GM23248 (cell line): ENCODE measurements at regions not wholly inside any gene's neighbourhood (a gene's known extent, or its start where the extent isn't known, plus 50 kb on each side); places are given as distances from the start of the nearest gene placed in this dataset.

Source experiments
- DNase-seq: peaks from one replicate; pipeline ENCODE4 v3.0.0-alpha.2; 2015
- H2AFZ ChIP-seq: fragments of 200-600 bp; sonication (generic); 2 replicates; pipeline ENCODE4 v1.6.1; 2016; ENCODE audit warnings: antibody characterized with exemption
- H3F3A ChIP-seq: fragments of 200-600 bp; sonication (generic); 2 replicates; pipeline ENCODE4 v1.6.1; 2016; ENCODE audit warnings: mild to moderate bottlenecking, antibody characterized with exemption, mixed run types; ENCODE audit not compliant: insufficient read depth
- H3K27ac ChIP-seq: fragments of 200-600 bp; sonication (generic); 2 replicates; pipeline ENCODE4 v1.5.1; 2016; ENCODE audit warnings: mild to moderate bottlenecking
- H3K27me3 ChIP-seq: fragments of 200-600 bp; sonication (generic); replicated peaks from 2 replicates; pipeline ENCODE4 v1.6.1; 2016; ENCODE audit warnings: mild to moderate bottlenecking; ENCODE audit not compliant: insufficient read depth
- H3K36me3 ChIP-seq: fragments of 200-600 bp; sonication (generic); 2 replicates; pipeline ENCODE4 v1.6.1; 2016; ENCODE audit warnings: low read depth, mild to moderate bottlenecking
- H3K4me1 ChIP-seq: fragments of 200-600 bp; sonication (generic); 2 replicates; pipeline ENCODE4 v1.6.1; 2016; ENCODE audit warnings: mild to moderate bottlenecking; ENCODE audit not compliant: insufficient read depth
- H3K4me2 ChIP-seq: fragments of 200-600 bp; sonication (generic); one replicate; pipeline ENCODE4 v1.6.1; 2016; ENCODE audit warnings: mild to moderate bottlenecking; ENCODE audit not compliant: unreplicated experiment
- H3K4me3 ChIP-seq: fragments of 200-600 bp; sonication (generic); 2 replicates; pipeline ENCODE4 v1.5.1; 2016; ENCODE audit warnings: mild to moderate bottlenecking
- H3K79me2 ChIP-seq: fragments of 200-600 bp; sonication (generic); 2 replicates; pipeline ENCODE4 v1.6.1; 2016; ENCODE audit warnings: mild to moderate bottlenecking; ENCODE audit not compliant: insufficient read depth
- H3K9ac ChIP-seq: fragments of 200-600 bp; sonication (generic); 2 replicates; pipeline ENCODE4 v1.6.1; 2016; ENCODE audit warnings: mild to moderate bottlenecking
- H3K9me2 ChIP-seq: fragments of 200-600 bp; sonication (generic); 2 replicates; pipeline ENCODE4 v1.6.1; 2016; ENCODE audit warnings: mixed run types, mild to moderate bottlenecking, moderate library complexity; ENCODE audit not compliant: insufficient read depth
- H3K9me3 ChIP-seq: fragments of 200-600 bp; sonication (generic); one replicate; pipeline ENCODE4 v1.6.1; 2017; ENCODE audit warnings: low read depth
- H4K20me1 ChIP-seq: fragments of 200-600 bp; sonication (generic); 2 replicates; pipeline ENCODE4 v1.6.0; 2016; ENCODE audit not compliant: insufficient read depth
- EZH2 ChIP-seq: fragments of 200-600 bp; sonication (generic); IDR thresholded peaks from 2 replicates; pipeline ENCODE4 v1.6.1; 2018; ENCODE audit warnings: antibody characterized with exemption, mild to moderate bottlenecking; ENCODE audit not compliant: insufficient read depth, poor library complexity, severe bottlenecking
- EZH2phosphoT487 ChIP-seq: fragments of 200-600 bp; sonication (generic); IDR thresholded peaks from 2 replicates; pipeline ENCODE4 v1.6.1; 2018; ENCODE audit warnings: antibody characterized with exemption, moderate library complexity, mild to moderate bottlenecking, low read depth; ENCODE audit not compliant: insufficient read depth
- WGBS, 2 experiments: methylation state at CpG; one replicate each; pipeline ENCODE4 v1.1.6; 2015 to 2017; ENCODE audit warnings: low lambda C conversion rate in 2 of 2, low coverage in 1 of 2; ENCODE audit errors: missing lambda C conversion rate in 2 of 2; 5-methylcytosine and 5-hydroxymethylcytosine counted together
- in situ Hi-C: fragments of 300-500 bp; cut with MboI; formaldehyde crosslinking; loops from 2 replicates; pipeline ENCODE4 v1.15.0; 2020

DNA sequence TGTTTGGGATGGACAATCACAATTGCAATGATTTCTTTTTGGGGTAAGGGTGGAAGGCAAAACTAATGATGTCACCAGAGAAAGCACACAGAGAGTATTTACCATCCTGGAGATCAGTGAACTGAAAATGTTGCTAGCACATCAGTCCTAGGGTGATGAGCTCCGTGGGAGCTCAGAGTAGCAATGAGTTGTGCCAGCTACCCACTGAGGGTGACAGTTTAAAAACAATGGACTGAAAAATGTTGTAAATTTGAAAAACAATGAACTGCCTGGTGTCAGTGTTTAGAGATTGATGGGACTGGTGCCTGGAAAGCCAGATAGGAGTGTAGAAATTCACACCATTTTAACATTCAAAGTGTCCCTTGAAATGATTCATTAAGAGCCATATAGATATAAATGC, 198.5 kb downstream of the ATP23 start:
- 3 to 5% methylated on average over 1 of the region's 1 CpG for WGBS, 2 experiments
- in situ Hi-C loops, result no loop called here
- no peaks in the 10 kb centered on the region for H3F3A ChIP-seq

DNA sequence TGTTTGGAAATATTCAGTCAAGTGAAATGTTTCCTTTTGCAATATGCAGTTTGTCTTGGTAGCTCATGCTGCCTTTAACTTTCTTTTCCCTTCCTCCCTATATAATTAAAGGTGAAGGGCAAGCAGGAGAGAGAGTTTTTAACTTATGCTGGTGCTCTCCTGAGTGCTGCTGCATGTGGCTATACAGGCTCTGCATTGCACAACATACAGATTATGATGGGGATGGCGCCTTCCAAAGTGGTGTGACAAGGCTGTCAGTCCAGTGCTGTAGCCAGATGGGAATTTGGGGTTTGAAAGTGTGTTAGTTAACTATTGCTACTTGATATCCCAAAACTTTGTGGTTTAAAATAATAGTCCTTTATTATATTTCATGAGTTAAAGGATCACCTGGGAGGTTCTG, 199.0 kb downstream of the ATP23 start:
- Histone ChIP-seq H3K4me3 (no peak overlapping the region), H3K4me1 (no peaks in the 10 kb centered on the region), H4K20me1 (no peaks in the 10 kb centered on the region), H3K36me3 (no peaks in the 10 kb centered on the region), H3K9me3 (no peaks in the 10 kb centered on the region), H3K27ac (no peak overlapping the region), H3K9ac (no peak overlapping the region), H3K4me2 (no peak overlapping the region), H2AFZ (no peak overlapping the region), H3K27me3 (peaks cover 15% of the 10 kb centered on the region), H3K79me2 (no peaks in the 10 kb centered on the region), H3F3A (no peaks in the 10 kb centered on the region), H3K9me2 (no peaks in the 10 kb centered on the region)
- no peak for DNase-seq
- TF ChIP-seq EZH2phosphoT487 (no peak), EZH2 (no peak)
- WGBS, 2 experiments, result 50 to 62% methylated on average over 1 of the region's 1 CpG
- in situ Hi-C loops, result no loop called here

More for the DNA sequence above, 198.5 kb downstream of the ATP23 start:
- H3K4me1 ChIP-seq, result no peaks in the 10 kb centered on the region
- no peak overlapping the region for H3K9ac ChIP-seq
- TF ChIP-seq EZH2 (no peak), EZH2phosphoT487 (no peak)
- H3K36me3 ChIP-seq, result no peaks in the 10 kb centered on the region
- H3K27me3 ChIP-seq, result peaks cover 15% of the 10 kb centered on the region
- H3K4me3 ChIP-seq, result no peak overlapping the region
- H3K9me3 ChIP-seq, result no peaks in the 10 kb centered on the region
- DNase-seq, result no peak
- no peaks in the 10 kb centered on the region for H3K9me2 ChIP-seq
- H3K79me2 ChIP-seq, result no peaks in the 10 kb centered on the region
- no peak overlapping the region for H2AFZ ChIP-seq
- no peak overlapping the region for H3K4me2 ChIP-seq
- H4K20me1 ChIP-seq, result no peaks in the 10 kb centered on the region
- no peak overlapping the region for H3K27ac ChIP-seq

DNA sequence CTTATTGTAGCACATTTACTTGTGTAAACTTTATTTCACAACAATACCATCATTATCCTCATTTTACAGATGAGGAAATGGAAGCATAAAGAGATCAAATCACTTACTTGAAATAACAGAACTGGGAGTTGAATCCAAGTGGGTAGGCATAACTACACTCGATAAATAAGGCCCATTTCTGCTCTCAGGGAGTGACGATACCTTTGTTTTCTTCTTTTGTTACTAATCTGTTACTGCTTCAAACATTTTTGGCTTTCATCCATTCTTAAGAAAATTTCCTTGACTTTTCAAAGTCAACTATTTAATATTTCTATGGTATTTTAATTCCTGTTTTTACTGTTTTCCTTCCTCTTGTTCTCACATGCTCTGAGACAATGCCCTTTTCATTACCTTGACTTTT, 201.6 kb downstream of the ATP23 start:
- no peaks in the 10 kb centered on the region for H3K79me2 ChIP-seq
- H4K20me1 ChIP-seq, result no peaks in the 10 kb centered on the region
- no peak overlapping the region for H2AFZ ChIP-seq
- H3K9me2 ChIP-seq, result no peaks in the 10 kb centered on the region
- 58 to 60% methylated on average over 2 of the region's 2 CpGs for whole genome bisulfite sequencing, 2 experiments
- H3K4me3 ChIP-seq, result no peak overlapping the region
- no peaks in the 10 kb centered on the region for H3F3A ChIP-seq
- no peak for DNase-seq
- no peak overlapping the region for H3K9ac ChIP-seq
- H3K36me3 ChIP-seq, result no peaks in the 10 kb centered on the region
- no peak overlapping the region for H3K27ac ChIP-seq
- peaks cover 15% of the 10 kb centered on the region for H3K27me3 ChIP-seq
- H3K9me3 ChIP-seq, result no peaks in the 10 kb centered on the region
- no peak overlapping the region for H3K4me2 ChIP-seq
- in situ Hi-C loops, result no loop called here
- no peak for TF ChIP-seq EZH2
- H3K4me1 ChIP-seq, result 0 out of 2 replicates have a peak, but pooled peaks cover under 1% of the 10 kb centered on the region

DNA sequence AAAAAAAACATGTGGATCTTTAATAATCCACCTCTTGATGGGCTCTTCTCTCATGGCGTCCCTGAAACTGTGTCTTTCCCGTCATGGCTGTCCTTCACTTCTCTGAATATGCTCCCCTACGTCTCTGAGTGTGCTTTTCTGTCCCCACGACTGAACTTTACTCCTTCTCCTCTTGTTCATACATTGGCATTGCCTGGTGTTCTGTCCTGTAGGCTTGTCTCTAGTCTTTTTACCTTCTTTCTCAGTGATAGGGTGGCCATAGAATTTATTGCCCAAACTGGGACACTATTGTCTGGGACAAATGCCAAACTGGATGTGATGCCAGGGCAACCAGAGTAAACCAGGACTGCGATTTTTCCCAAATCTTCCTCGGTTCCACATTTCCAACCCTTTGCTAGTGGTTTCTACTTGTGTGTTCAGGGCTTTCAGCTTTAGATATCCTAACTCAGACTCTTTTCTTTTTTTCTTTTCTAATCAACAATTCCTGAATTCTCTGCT, 202.2 kb downstream of the ATP23 start:
- Histone ChIP-seq H3K4me3 (no peak overlapping the region), H3K9me3 (no peaks in the 10 kb centered on the region), H3K4me1 (0 out of 2 replicates have a peak, but pooled peaks cover 3% of the 10 kb centered on the region), H2AFZ (no peak overlapping the region), H3K4me2 (no peak overlapping the region), H3K27me3 (peaks cover 15% of the 10 kb centered on the region), H4K20me1 (no peaks in the 10 kb centered on the region), H3K36me3 (no peaks in the 10 kb centered on the region), H3K9ac (no peak overlapping the region), H3K27ac (no peak overlapping the region), H3F3A (no peaks in the 10 kb centered on the region), H3K9me2 (no peaks in the 10 kb centered on the region), H3K79me2 (no peaks in the 10 kb centered on the region)
- WGBS, 2 experiments, result 60 to 66% methylated on average over 6 of the region's 6 CpGs
- TF ChIP-seq EZH2 (no peak), EZH2phosphoT487 (no peak)
- no peak for DNase-seq
- in situ Hi-C loops, result no loop called here

DNA sequence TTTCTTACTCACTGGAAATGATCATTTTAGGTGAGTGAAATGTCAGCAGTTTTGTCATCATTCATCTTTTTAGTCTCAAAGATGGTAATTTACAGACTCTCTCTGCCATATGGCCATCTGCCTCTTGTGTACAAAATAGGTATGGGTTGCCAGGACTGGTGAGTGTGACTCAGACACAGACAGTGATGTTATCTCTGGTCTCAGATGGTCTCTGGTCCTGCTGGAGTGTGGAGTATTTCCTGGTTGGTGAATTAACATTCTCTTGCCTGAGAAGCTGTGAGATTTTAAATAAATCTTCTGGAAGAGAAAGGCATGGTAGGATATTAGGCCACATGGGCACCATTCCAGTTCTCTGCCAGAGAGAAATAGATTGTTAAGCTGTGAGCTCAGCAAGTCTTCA, 207.0 kb downstream of the ATP23 start:
- Histone ChIP-seq H3K4me3 (no peak overlapping the region), H3K27me3 (no peaks in the 10 kb centered on the region), H3K27ac (no peak overlapping the region), H3F3A (no peaks in the 10 kb centered on the region), H3K9me3 (no peaks in the 10 kb centered on the region), H4K20me1 (no peaks in the 10 kb centered on the region), H3K4me1 (0 out of 2 replicates have a peak, but pooled peaks cover 3% of the 10 kb centered on the region), H2AFZ (no peak overlapping the region), H3K79me2 (no peaks in the 10 kb centered on the region), H3K36me3 (no peaks in the 10 kb centered on the region), H3K9ac (no peak overlapping the region), H3K9me2 (no peaks in the 10 kb centered on the region), H3K4me2 (no peak overlapping the region)
- in situ Hi-C loops, result no loop called here
- TF ChIP-seq EZH2phosphoT487 (no peak), EZH2 (no peak)
- peak; percentile 80 for DNase-seq
